Esophagus mucosa (tissue), 1 donor: ENCODE measurements at regions not wholly inside any gene's neighbourhood (a gene's known extent, or its start where the extent isn't known, plus 50 kb on each side); places are given as distances from the start of the nearest gene placed in this dataset.

ENCODE experiments used
- ATAC-seq: fragments of 200-7000 bp; cut with Tn5 transposase; one replicate; pipeline ENCODE4 v1.9.1; 2020
- donor health status: DM: yes; HTN: yes; CAD: no.

DNA sequence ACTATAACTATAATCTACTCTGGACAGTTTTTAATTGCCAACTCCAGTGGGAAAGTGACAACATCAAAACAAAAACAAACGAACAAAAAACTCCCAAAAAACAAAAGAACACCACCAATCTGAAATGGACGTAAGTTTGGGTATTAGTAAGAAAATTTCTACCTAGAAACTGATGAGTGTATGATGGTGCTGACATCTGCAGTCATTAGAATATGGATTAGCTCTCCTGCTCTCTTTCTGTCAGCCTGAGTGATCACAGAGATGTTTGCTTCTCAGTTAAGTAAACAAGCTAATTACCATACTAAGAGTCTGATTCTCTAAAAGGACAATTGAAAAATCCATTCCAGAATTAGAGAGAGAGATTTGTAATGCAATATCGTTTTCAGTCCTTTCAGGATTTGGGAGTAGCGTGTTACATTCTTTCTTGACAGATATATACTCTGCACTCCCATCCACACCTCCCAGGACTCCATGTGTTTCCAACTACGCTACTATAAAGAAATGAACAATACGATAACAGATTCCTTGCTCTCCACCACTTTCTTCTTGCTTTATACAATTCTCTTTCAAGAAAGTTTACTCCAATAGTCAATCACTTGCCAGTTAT lies 1347.4 kb upstream of the PIK3C3 start:
- ATAC-seq = no peak

DNA sequence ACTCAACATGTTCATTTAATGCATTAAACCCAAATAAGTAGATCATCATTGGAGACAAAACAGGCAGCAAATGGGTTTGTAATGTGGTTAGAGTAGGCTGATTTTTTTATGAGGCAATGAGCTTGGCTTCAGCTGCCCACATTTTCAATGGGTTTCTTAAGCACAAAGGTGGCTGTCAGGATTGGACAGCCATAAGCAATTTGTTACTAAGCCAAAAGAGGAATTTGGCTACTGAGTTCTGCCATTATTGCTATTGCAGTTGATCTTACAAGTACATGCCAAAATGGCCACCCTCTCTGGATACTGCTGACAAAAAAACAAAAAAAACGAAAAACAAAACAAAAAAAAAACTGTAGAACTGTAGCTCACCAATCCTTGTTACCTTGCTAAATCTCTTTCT lies 1348.0 kb upstream of the PIK3C3 start:
- ATAC-seq = no peak

DNA sequence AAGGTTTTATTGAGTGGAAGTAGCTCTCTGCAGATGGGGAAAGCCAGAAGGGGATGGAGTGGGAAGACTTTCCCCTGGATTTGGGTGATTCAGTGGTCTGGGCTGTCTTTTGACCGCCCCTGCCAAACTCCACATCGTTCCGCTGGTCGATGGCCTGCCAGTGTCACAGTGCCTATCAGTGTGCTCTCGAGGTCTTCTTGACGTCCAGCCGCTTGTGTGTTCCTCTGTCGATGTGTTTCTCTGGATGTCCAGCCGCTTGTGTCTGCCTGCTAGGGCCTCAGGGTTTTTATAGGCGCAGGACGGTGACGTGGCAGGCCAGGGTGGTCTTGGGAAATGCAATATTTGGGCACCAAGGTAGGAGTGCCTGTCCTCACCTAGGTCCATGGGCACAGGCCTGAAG lies 1371.4 kb upstream of the PIK3C3 start:
- ATAC-seq = no peak

DNA sequence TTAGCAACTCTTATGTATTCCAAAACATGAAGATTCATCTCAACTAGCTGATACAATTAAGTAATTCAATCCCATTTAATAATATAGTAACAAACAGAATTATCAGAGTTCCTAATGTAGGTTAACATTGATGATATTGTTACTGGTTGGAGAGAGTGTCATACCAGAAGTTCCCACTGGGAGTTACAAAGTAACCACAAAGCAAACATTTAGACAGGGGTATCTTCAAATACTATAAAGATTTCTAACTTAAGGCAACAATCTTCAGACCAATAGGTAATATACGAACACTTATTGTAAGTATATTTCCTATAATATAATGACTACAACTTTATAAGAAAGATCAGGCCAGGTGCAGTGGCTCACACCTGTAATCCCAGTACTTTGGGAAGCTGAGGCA lies 1372.9 kb upstream of the PIK3C3 start:
- ATAC-seq = no peak

DNA sequence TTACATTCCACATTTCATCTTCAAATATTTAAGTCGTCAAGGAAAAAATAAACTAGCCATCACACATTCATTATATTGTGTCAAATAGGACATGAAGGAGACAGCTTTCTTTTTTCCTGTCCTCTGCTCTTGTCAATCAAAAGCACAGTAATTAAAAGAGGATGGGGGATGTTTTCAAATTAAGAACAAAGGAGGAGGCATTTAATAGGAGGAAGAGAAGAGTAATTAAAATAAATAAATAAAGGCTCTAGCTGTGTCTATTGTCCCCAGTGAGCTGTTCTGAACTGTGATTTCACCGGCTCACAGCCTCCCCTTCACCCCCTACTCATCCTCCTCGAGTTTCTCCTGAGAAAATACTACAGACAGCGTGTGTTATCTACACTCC lies 1377.1 kb upstream of the PIK3C3 start:
- no peak for ATAC-seq

DNA sequence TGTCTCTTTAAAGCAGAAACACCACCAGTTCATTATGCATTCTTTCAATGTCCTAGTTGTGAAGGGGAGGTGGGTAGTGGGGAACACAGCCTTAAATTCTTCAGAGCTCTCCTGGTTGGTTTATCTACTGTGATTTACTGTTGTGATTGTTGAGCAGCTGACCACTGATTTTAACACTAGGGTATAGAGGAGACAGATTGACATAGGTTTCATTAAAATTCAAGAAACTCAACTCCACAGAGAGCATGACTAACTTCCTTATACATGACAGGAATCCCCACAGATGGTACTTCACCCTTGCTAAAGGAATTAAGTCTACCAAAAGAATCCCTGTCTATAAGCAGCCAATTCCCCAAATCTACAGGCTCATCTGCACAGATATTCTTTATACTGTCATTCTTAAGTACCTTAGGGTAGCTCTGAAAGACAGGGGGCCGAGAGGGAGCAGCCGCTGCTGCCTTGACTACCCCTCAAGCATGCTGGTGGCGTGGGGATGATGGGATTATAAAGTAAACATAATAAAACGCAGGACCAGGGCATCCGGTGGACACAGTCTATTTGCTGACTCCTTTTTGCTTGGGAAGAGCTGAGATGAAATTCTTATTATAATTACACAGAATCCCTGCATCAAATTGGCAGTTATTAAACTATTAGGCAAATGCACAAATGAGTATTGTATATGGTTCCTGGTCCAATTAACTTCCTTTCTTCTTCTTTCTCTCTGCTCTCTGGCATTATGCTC lies 1377.6 kb upstream of the PIK3C3 start:
- ATAC-seq = no peak

DNA sequence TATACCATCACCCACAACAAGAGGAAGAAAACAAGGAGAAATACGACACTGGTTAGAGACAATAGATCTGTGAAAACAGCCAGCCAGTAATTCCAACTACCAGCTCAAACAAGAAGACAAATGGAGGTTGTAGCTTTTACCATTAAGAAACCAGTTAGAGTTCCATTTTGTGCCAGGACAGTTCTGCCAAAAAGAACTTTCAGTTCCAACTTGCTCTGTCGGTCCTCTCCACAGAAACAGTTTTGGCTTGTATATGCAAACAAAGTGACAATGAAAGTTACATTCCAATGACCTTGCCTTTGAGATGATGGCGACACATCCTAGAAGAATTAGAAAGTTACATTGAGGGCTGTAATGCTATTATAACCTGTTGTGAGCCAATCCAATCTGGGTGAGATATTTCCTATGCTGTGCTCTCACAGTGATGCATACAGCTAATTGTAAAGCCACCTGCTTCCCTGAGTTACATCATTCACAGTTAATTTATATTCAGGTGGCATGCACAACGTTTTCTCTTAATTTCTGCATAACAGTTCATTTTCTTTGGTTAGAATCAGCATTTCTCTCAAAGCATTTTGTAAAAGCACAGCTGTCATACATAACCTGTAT lies 1378.4 kb upstream of the PIK3C3 start:
- ATAC-seq = no peak

DNA sequence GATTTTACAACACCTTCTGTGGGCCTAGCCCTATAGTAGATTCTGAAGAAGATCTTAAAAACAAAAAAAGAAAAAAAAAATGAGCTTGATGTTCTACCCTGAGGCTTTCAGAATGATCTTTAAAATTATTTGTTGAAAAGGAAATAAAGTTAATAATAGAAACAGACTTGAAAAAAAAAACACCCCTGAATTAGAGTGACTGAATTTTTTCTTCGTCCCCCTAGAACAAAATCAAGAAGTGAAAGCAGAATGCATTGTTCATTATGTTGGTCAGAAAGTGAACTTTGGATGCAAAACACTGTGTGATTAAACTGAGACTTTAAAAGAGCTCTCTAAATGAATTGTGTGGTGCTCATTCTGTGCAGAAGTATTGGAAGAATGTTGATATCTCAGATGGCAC lies 1384.4 kb upstream of the PIK3C3 start:
- ATAC-seq = no peak

DNA sequence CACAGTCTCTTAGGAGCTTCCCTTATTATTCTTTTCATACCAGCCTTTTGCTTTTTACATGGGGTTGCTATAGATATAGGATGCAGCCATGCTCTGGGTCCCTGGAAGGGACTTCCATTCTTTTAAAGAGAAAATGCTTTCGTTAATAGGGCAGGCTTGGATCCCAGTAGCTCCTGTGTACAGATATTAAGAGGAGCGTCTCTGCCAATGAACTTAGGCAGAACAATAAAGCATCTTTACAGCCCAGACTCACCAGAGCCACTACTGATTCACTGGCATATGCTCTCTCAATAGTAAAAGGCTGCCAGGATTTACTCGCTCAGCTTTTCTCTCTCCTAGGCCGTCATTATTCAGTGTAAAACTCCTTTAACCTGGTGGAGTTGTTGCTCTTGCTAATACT lies 1385.4 kb upstream of the PIK3C3 start:
- no peak for ATAC-seq

DNA sequence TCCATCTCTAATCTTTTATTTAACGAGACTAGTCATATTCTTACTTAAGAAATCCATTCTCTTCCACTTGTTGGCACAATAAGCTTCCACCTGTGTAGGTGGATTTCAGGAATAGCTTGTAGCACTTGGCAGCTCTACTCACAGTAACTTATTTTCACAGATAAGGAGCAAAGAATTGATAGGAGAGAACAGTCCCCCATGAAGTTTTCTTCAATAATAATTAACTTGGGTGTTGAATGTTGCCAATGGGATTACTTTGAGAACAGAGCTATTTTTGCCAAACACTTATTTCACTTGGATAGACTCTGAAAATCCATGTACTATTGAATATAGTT lies 1388.6 kb upstream of the PIK3C3 start:
- no peak for ATAC-seq

DNA sequence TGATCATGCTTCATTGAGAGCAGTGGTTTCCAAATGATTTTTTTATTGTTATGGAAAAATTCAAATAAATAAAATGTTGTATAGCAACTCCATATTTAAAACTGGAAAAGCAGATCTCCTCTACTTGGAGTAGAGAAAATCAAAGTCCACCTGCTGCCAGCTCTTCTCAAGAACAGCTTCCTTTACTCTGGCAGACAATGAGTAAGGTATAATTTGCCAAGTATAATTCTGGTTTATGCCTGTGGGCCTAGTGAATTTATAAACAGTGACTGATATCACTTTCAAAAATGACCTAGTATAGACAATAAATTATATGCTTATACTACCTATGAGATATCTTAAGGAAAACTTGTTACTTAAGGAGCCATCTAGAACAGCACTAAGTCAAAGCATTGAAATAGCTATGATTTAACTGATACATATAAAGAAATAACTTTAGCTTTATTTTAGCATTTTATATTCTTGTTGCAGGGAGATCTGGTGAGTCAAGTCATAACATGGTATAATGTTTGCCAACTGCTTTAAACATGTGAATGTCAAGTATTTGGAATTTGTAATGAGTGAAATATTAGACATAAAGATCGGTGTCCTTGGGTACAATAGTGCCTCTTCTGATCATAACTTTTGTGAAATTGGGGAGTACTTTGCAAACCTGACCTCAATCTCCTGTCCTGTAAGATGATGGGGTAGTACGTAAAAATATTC lies 1389.1 kb upstream of the PIK3C3 start:
- no peak for ATAC-seq

DNA sequence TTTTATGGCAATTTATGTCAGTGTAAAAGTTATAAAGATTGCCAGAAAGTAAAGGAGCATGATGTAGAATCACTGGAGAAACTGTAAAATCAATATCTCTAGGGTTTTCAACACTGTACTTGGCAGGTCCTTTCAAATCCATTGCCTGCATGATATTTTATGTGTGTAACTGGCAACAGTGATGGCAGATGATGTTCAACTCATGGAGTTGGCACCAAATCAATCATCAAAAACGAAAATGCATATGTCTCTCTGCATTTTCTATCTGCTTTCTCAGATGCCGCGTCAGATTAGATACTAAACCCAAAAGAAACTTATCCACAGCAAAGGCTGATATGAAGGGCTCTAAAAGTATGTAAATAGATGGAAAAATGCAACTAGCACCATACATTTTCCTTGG lies 1395.5 kb upstream of the PIK3C3 start:
- no peak for ATAC-seq

DNA sequence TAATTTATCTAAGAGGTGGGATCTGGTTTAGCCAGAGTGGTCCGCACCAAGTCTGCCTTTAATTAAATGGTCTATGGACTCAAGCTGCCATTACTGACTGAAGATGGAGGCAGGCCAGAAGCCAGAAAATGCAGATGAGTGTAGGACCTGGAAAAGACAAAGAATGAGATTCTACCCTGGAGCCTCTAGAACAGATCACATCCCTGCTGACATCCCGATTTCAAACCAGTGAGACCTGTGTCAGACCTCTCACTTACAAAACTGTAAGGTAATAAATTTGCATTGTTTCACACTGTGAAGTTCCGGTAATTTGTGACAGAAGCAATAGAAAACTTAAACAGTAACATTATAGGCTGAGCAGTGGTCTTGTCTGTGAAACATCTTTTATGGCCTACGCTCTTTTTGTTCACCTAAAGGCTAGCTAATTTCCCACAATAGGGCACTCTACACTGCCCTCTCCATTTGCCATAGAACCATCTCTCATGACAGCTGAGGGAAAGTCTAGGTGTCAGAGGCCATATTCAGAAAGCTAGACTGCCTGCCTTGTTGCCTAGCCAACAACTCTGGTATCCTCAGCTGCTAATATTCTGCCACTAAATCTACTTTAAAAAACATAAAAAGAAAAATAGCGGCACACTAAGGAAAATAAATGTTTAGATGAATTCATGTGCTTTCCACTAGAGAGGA lies 1396.2 kb upstream of the PIK3C3 start:
- ATAC-seq = no peak

DNA sequence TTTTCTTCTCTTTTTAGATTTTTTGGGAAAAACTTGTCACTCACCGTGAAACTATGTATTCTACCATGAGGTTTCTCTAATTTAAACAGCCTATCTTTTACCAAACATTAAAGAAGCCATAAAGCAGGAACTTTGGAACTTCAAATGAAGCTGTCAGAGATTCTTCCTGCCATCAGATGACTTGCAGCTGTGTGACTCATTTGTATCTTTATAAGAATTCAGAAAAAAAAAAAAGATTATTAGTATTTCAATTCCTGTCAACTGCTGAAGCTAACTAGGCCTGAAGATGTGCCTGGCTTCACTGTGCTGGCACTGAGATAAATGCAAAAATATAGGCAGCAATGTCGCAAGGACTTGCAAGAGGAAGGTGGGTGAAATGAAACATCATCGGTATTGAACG lies 1399.1 kb upstream of the PIK3C3 start:
- ATAC-seq = no peak

DNA sequence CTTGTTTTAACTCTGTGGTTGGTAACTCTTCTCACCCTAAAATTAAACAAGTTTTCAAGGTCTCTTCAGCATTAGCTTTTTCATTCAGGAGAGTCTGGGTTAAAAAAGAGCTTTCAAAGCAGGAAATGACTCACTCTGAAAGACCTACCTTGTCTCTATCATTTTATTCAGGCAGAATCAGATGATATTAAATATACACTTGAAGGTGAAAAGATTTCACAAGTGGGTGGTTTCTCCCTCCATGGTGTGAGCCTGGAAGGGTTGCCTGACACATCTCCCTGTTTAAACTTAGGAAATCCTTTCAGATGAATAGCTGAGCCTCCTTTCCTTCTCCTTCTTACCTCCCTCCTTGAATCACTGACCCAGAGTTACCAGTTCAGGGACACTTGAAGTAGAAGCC lies 1402.0 kb upstream of the PIK3C3 start:
- ATAC-seq = no peak

DNA sequence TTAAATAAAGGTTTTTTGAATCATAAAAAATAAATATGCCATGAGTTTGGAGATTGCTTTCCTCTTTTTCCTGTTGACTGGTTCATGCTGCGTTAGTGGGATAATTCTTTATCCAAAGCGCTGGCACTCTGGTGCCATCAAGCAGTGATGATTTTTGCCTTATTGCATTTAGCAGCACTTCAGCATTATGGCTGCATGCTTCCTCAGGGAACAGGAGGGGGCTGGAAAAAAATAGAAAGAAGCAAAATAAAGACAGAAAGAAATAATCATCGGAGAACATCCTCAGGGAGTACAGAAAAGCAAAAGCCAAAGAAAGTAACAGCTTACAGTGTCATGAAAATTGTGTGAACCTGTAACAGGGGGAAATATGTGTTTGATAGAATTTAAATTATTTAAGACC lies 1408.2 kb upstream of the PIK3C3 start:
- ATAC-seq = no peak

DNA sequence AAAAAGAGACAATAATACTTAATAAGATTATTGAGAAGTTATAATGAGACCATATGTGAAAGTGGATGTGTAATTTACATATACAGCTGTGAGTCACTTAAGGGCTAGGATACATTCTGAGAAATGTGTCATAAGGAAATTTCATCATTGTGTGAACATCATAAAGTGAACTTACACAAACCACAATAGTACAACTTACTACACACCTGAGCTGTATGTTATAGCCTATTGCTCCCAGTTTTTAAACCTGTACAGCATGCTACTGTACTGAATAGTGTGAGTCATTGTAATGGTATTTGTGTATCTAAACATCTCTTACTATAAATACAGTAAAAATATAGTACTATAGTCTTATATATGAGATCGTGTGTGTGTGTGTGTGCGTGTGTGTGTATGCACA lies 1420.3 kb upstream of the PIK3C3 start:
- ATAC-seq = peak; percentile 52

DNA sequence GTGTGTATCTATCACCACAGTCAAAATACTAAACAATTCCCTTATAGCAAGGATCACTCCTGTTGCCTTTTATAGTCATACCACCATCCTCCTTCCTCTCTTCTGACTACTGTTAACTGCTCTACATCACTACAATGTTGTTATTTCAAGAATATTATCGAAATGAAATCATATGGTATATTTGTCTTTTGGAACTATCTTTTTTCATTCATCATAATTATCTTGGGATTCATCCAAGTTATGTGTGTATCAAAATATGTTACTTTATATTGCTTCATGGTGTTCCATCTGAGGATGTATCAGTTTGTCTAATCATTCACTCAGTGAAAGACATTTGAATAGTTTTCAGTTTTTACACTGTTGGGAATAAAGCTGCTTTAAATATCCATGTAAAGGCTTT lies 1423.0 kb upstream of the PIK3C3 start:
- ATAC-seq = no peak

DNA sequence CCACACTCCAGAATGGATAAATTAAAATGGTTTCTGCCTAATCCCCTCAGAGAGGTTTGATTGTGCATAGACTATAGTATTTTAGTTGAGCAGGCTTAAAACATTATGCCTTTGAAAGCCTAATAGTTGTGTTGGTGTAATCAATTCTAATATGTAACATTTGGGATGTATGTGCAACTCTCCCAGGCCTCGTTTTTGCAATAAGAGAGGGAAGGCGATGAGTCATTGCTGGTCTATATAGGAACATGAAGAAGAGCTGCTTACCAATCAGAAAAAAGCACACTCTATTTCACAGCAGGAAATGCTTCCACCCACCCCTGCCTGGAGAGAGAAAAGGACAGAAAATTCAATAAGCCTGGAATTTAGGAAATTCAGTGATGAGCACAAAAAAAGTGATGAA lies 1424.0 kb upstream of the PIK3C3 start:
- ATAC-seq = no peak

DNA sequence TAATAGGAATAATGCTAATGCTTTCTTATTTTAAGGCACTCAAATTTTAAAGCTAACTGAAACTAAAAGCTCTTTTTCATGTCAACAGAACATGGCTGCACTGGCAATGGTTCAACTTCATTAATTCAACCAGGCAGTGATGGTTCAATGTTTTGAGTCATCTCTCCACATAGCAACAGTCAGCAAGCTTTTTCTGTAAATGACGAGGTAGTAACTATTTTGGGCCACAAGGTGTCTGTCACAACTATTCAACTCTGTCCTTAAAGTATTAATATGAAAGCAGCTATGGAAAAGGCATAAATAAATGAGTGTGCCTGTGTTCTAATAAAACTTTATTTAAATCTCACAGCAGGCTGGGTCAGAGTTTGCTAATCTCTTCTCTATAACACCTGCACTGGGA lies 1425.6 kb upstream of the PIK3C3 start:
- ATAC-seq = no peak

DNA sequence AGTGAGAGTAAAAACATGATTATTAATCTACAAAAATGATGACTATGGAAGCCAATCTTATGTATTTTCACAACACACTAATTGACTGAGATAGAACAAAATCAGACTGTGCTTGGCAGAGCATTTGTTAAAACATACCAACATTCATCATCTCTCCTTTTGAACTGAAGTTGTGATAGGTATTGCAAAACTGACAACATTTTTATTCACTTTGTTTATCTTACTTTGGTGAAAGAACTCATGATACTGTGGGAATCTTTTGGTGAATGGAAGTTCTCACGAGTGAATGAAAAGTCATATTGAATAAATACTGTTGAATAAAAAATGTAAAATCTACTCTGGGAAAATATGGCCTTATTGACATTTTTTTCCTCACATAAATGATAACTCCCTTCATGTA lies 1430.2 kb upstream of the PIK3C3 start:
- no peak for ATAC-seq

DNA sequence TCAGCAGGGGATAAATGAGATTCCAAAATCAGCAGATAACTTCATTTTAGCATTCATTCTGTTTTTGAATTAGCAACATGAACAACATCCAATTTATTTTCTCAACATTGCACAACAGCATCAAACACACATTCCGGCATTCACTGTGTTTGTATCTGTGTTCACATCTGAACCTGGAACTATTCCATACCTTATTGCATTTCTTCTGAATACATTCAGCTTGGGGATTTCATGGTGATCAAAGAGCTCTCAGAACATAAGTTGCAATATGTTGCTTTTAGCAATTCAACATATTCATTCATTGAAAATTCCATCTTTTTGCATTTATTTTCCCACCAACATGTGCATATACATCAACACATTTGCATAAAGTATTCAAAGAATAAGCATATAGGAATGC lies 1431.7 kb upstream of the PIK3C3 start:
- no peak for ATAC-seq

DNA sequence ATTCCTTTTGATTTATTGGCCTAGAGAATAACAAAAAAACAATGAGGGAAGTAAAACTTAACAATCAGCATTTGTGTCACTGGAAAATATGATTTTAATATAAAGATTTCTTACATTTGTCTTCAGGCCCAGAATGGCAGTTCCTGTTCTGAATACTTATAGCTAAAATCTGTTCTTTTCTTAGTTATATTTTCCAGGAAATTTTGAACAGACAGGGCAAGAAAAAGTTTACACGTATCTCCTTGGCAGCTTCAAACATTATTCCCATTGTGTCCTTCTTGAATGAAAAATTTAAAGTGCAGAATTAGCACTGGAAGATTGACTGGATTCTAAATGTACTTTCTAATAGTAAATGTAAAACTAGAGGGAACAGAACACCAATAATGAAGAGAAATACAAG lies 1454.0 kb upstream of the PIK3C3 start:
- no peak for ATAC-seq
